ENCODE measurements at regions not wholly inside any gene's neighbourhood (a gene's known extent, or its start where the extent isn't known, plus 50 kb on each side); places are given as distances from the start of the nearest gene placed in this dataset.

- TF ChIP-seq CSDC2 (CRISPR knock-in tag; IDR thresholded peaks at IDR 0.05) (no peak), ZFP30 (CRISPR knock-in tag; IDR thresholded peaks at IDR 0.05) (no peak), ZNF8 (CRISPR knock-in tag; IDR thresholded peaks at IDR 0.05) (no peak), ZNF565 (CRISPR knock-in tag; conservative IDR thresholded peaks at IDR 0.05; ENCODE audit: low read depth) (no peak)
- TF ChIP-seq, protein P1, sequence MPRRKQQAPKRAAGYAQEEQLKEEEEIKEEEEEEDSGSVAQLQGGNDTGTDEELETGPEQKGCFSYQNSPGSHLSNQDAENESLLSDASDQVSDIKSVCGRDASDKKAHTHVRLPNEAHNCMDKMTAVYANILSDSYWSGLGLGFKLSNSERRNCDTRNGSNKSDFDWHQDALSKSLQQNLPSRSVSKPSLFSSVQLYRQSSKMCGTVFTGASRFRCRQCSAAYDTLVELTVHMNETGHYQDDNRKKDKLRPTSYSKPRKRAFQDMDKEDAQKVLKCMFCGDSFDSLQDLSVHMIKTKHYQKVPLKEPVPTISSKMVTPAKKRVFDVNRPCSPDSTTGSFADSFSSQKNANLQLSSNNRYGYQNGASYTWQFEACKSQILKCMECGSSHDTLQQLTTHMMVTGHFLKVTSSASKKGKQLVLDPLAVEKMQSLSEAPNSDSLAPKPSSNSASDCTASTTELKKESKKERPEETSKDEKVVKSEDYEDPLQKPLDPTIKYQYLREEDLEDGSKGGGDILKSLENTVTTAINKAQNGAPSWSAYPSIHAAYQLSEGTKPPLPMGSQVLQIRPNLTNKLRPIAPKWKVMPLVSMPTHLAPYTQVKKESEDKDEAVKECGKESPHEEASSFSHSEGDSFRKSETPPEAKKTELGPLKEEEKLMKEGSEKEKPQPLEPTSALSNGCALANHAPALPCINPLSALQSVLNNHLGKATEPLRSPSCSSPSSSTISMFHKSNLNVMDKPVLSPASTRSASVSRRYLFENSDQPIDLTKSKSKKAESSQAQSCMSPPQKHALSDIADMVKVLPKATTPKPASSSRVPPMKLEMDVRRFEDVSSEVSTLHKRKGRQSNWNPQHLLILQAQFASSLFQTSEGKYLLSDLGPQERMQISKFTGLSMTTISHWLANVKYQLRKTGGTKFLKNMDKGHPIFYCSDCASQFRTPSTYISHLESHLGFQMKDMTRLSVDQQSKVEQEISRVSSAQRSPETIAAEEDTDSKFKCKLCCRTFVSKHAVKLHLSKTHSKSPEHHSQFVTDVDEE (CRISPR knock-in tag; IDR thresholded peaks at IDR 0.05): no peak
- no peak for ATAC-seq
These were observed 78.3 kb upstream of the CHST9 start for GRCh38 chr18:27263369-27263768.

DNA sequence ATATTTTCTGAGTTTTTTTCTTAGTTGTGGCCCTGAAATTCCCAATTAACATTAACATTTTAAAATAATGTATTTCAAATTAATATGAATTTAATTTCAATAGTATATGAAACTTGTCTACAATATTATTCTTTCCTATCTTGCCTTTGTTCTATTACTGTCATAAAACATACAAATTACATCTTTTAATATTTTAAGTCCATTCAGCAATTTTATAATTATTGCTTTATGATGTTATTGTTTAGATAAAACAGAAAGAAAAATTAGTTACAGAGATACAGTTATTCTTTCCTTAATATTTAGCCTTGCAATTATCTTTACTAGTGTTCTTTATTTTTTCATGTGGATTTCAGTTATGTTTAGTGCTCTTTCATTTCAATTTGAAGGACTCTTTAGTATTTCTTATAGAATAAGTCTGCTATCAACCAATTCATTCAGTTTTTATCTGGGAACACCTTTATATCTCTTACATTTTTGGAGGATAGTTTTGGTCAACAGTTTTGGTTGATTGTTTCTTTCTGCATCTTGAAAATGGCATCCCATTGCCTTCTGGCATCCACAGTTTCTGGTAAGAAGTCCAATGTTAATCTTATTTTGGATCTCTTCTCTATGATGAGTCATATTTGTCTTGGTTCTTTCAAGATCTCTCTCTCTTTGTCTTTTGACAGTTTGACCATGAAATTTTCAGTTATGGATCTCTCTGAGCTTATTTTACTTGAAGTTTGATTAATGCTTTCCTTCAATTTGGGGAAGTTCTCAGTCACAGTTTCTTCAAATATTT lies 76.9 kb upstream of the CHST9 start:
- no peak for ATAC-seq
- TF ChIP-seq ZNF565 (CRISPR knock-in tag; conservative IDR thresholded peaks at IDR 0.05; ENCODE audit: low read depth): no peak
- no peak for TF ChIP-seq GLIS3 (CRISPR knock-in tag; IDR thresholded peaks at IDR 0.05)
- TF ChIP-seq PPARA (CRISPR knock-in tag; IDR thresholded peaks at IDR 0.05; ENCODE audit: borderline replicate concordance): no peak
- TF ChIP-seq ZNF70 (CRISPR knock-in tag; IDR thresholded peaks at IDR 0.05): no peak
- TF ChIP-seq TCF4 (CRISPR knock-in tag; IDR thresholded peaks at IDR 0.05; ENCODE audit: borderline replicate concordance): no peak
- TF ChIP-seq ZNF8 (CRISPR knock-in tag; IDR thresholded peaks at IDR 0.05): no peak
- no peak for TF ChIP-seq ZFP30 (CRISPR knock-in tag; IDR thresholded peaks at IDR 0.05)
- TF ChIP-seq POU6F1 (CRISPR knock-in tag; IDR thresholded peaks at IDR 0.05; ENCODE audit: borderline replicate concordance, low read depth): no peak
- TF ChIP-seq ZFP3 (CRISPR knock-in tag; IDR thresholded peaks at IDR 0.05): no peak
- TF ChIP-seq ISL1 (CRISPR knock-in tag; IDR thresholded peaks at IDR 0.05): no peak
- TF ChIP-seq CREB5 (CRISPR knock-in tag; IDR thresholded peaks at IDR 0.05; ENCODE audit: low read depth): no peak

DNA sequence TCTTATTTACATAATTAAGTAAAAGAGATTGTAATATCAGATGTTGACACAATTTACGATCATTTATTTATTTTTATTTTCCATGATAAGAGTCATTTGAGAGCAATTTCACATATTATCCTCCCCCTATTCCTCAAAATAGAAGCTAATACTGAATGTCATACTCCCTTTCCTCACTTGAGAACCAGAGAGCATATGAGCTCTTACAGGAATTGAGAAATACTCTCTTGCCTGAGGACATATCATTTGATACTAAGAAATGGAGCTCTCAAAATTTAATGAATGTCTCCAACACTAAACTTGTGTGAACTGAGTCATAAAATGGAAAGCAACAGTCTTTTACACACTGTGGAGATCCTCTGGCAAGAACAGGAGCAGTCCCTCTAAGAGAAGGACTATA lies 68.5 kb upstream of the CHST9 start:
- TF ChIP-seq PATZ1 (CRISPR knock-in tag; IDR thresholded peaks at IDR 0.05; ENCODE audit: borderline replicate concordance): no peak
- no peak for TF ChIP-seq PPARA (CRISPR knock-in tag; IDR thresholded peaks at IDR 0.05; ENCODE audit: borderline replicate concordance)
- no peak for TF ChIP-seq ZNF565 (CRISPR knock-in tag; conservative IDR thresholded peaks at IDR 0.05; ENCODE audit: low read depth)
- TF ChIP-seq ZNF8 (CRISPR knock-in tag; IDR thresholded peaks at IDR 0.05): no peak
- no peak for TF ChIP-seq ESRRG (CRISPR knock-in tag; IDR thresholded peaks at IDR 0.05)
- no peak for TF ChIP-seq CREB5 (CRISPR knock-in tag; IDR thresholded peaks at IDR 0.05; ENCODE audit: low read depth)
- TF ChIP-seq ZC3H10 (CRISPR knock-in tag; IDR thresholded peaks at IDR 0.05): no peak
- no peak for TF ChIP-seq CSDC2 (CRISPR knock-in tag; IDR thresholded peaks at IDR 0.05)
- TF ChIP-seq POU6F1 (CRISPR knock-in tag; IDR thresholded peaks at IDR 0.05; ENCODE audit: borderline replicate concordance, low read depth): no peak
- no peak for TF ChIP-seq CSRNP3 (CRISPR knock-in tag; IDR thresholded peaks at IDR 0.05)
- ATAC-seq: no peak
